Sigmoid colon (tissue), 4 donors: ENCODE measurements at regions not wholly inside any gene's neighbourhood (a gene's known extent, or its start where the extent isn't known, plus 50 kb on each side); places are given as distances from the start of the nearest gene placed in this dataset.

Experiments
- CTCF ChIP-seq, 4 experiments: fragments of 450-650 bp in 3 of 4; fragments of 200-600 bp in 1 of 4; IDR thresholded peaks; one replicate each; pipeline ENCODE4 v1.5.1; 2016 to 2019; ENCODE audit warnings: antibody characterized with exemption in 4 of 4, mild to moderate bottlenecking in 3 of 4, moderate library complexity in 2 of 4
- EP300 ChIP-seq, 4 donors: sonication (generic); formaldehyde crosslinking; IDR thresholded peaks; one replicate each; pipeline ENCODE4 v1.6.1; 2017; ENCODE audit warnings: antibody characterized with exemption in 4 of 4
- POLR2A ChIP-seq, 2 donors: fragments of 450-650 bp; IDR thresholded peaks; one replicate each; pipeline ENCODE4 v1.6.1; 2016; ENCODE audit warnings: antibody characterized with exemption in 2 of 2, mild to moderate bottlenecking in 2 of 2, moderate library complexity in 2 of 2
- POLR2AphosphoS5 ChIP-seq, 4 donors: sonication (generic); formaldehyde crosslinking; IDR thresholded peaks; one replicate each; pipeline ENCODE4 v1.6.1; 2017; ENCODE audit warnings: antibody characterized with exemption in 4 of 4

- TF ChIP-seq CTCF (IDR thresholded peaks at IDR 0.05) (no peak), EP300 (IDR thresholded peaks at IDR 0.05) (no peak), POLR2A (IDR thresholded peaks at IDR 0.05) (no peak), POLR2AphosphoS5 (IDR thresholded peaks at IDR 0.05) (no peak)
Observed at GRCh38 chr13:85528491-85529217, 270.6 kb downstream of the SLITRK6 start.
